H1 (cell line): ENCODE measurements at regions not wholly inside any gene's neighbourhood (a gene's known extent, or its start where the extent isn't known, plus 50 kb on each side); places are given as distances from the start of the nearest gene placed in this dataset.

ENCODE experiments used
- CTCF ChIA-PET: fragments of 300-600 bp; sonication (Branson Sonifier 250); formaldehyde crosslinking; loops from one replicate; lab custom pipeline; 2021; ENCODE audit not compliant: partially characterized antibody; lab: Charles Lee
- POLR2A ChIA-PET: fragments of 300-600 bp; sonication (Branson Sonifier 250); formaldehyde crosslinking; loops from one replicate; lab custom pipeline; 2021; ENCODE audit warnings: inconsistent platforms; ENCODE audit not compliant: partially characterized antibody; lab: Charles Lee
- DNase-seq, 2 experiments: peaks; one replicate each; pipeline versions ENCODE4 v3.0.0 to v3.0.0-alpha.2; 2010 to 2022; ENCODE audit warnings: low spot score in 2 of 2, low read depth in 1 of 2, mixed read lengths in 1 of 2
- FAIRE-seq: peaks from 2 replicates; lab custom pipeline; 2011; peaks lifted over from hg19 to GRCh38; lab: Jason Lieb, UNC
- H2AFZ ChIP-seq: 2 replicates; pipeline ENCODE4 v1.8.1; 2012; ENCODE audit warnings: low read length, inconsistent platforms
- H2AK5ac ChIP-seq: 2 replicates; pipeline ENCODE4 v1.6.1; 2013; ENCODE audit warnings: low read depth, low read length
- H2BK120ac ChIP-seq: replicated peaks from 2 replicates; pipeline ENCODE3; 2013; ENCODE audit warnings: low read depth, low read length, inconsistent platforms
- H2BK12ac ChIP-seq: 2 replicates; pipeline ENCODE4 v1.6.1; 2013; ENCODE audit warnings: low read depth, low read length
- H2BK15ac ChIP-seq: 2 replicates; pipeline ENCODE4 v1.6.1; 2013; ENCODE audit warnings: low read length
- H2BK20ac ChIP-seq: 2 replicates; pipeline ENCODE4 v1.6.1; 2013; ENCODE audit warnings: low read length
- H2BK5ac ChIP-seq: 2 replicates; pipeline ENCODE4 v1.6.1; 2013; ENCODE audit warnings: low read depth, low read length
- H3K14ac ChIP-seq: 2 replicates; pipeline ENCODE4 v1.6.1; 2013; ENCODE audit warnings: inconsistent platforms; ENCODE audit not compliant: insufficient read length
- H3K18ac ChIP-seq: 2 replicates; pipeline ENCODE4 v1.6.1; 2013; ENCODE audit warnings: low read length; ENCODE audit errors: extremely low read depth
- H3K23ac ChIP-seq: 2 replicates; pipeline ENCODE4 v1.6.1; 2013; ENCODE audit warnings: inconsistent platforms; ENCODE audit not compliant: insufficient read length
- H3K23me2 ChIP-seq: 2 replicates; pipeline ENCODE4 v1.6.1; 2013; ENCODE audit warnings: low read depth, low read length
- H3K27ac ChIP-seq: 2 replicates; pipeline ENCODE4 v1.6.1; 2011; ENCODE audit warnings: low read depth, low read length, inconsistent platforms
- H3K27me3 ChIP-seq, 4 experiments: replicated peaks in 1 of 4; 1 replicate in 1 of 4; 2 replicates in 3 of 4; pipeline versions ENCODE4 v1.6.1 to v1.8.1; 2011 to 2013; ENCODE audit warnings: low read length in 3 of 4, mild to moderate bottlenecking in 3 of 4, inconsistent platforms in 2 of 4, mixed read lengths in 2 of 4, moderate library complexity in 1 of 4; ENCODE audit not compliant: control insufficient read depth in 3 of 4, insufficient read depth in 3 of 4; ENCODE audit errors: extremely low read depth in 1 of 4
- H3K36me3 ChIP-seq, 4 experiments: 2 replicates each; pipeline versions ENCODE4 v1.6.1 to v1.8.1; 2011 to 2013; ENCODE audit warnings: mild to moderate bottlenecking in 4 of 4, low read length in 3 of 4, moderate library complexity in 2 of 4, control low read depth in 1 of 4, inconsistent platforms in 1 of 4; ENCODE audit not compliant: insufficient read depth in 4 of 4, control insufficient read depth in 2 of 4
- H3K4ac ChIP-seq: replicated peaks from 2 replicates; pipeline ENCODE3; 2013; ENCODE audit warnings: low read length, low read depth, mixed read lengths, inconsistent platforms; ENCODE audit not compliant: insufficient read length
- H3K4me1 ChIP-seq, 4 experiments: replicated peaks in 1 of 4; 1 replicate in 1 of 4; 2 replicates in 3 of 4; pipeline versions ENCODE4 v1.6.1 to v1.8.1; 2011 to 2013; ENCODE audit warnings: low read length in 3 of 4, inconsistent platforms in 2 of 4, mixed read lengths in 1 of 4; ENCODE audit not compliant: insufficient read depth in 4 of 4, control insufficient read depth in 3 of 4
- H3K4me2 ChIP-seq, 2 experiments: 2 replicates each; pipeline versions ENCODE4 v1.6.1 to v1.8.1; 2011 to 2013; ENCODE audit warnings: low read depth in 2 of 2, low read length in 2 of 2, control low read depth in 1 of 2, inconsistent platforms in 1 of 2, mild to moderate bottlenecking in 1 of 2; ENCODE audit not compliant: insufficient read depth in 1 of 2
- H3K4me3 ChIP-seq, 4 experiments: fragments of 200-600, 300-600 bp in 1 of 4; sonication (generic), shearing (Covaris generic), sonication (Bioruptor Twin) in 1 of 4; 2 replicates each; pipeline versions ENCODE4 v1.5.1 to v1.8.1; 2011 to 2016; ENCODE audit warnings: low read length in 4 of 4, low read depth in 3 of 4, control low read depth in 2 of 4, inconsistent platforms in 2 of 4, mild to moderate bottlenecking in 2 of 4, mixed read lengths in 1 of 4, moderate library complexity in 1 of 4; ENCODE audit not compliant: insufficient read depth in 2 of 4; ENCODE audit errors: extremely low read depth in 1 of 4
- H3K56ac ChIP-seq: replicated peaks from 2 replicates; pipeline ENCODE3; 2013; ENCODE audit warnings: low read depth, mild to moderate bottlenecking, mixed read lengths, low read length, inconsistent platforms; ENCODE audit not compliant: insufficient read length
- H3K79me1 ChIP-seq: 2 replicates; pipeline ENCODE4 v1.6.1; 2013; ENCODE audit warnings: low read depth, low read length, control low read depth
- H3K79me2 ChIP-seq, 2 experiments: 2 replicates each; pipeline versions ENCODE4 v1.6.1 to v1.8.1; 2012 to 2013; ENCODE audit warnings: low read length in 2 of 2, mild to moderate bottlenecking in 2 of 2, inconsistent platforms in 1 of 2; ENCODE audit not compliant: insufficient read depth in 2 of 2, control insufficient read depth in 1 of 2
- H3K9ac ChIP-seq, 4 experiments: replicated peaks in 1 of 4; 1 replicate in 1 of 4; 2 replicates in 3 of 4; pipeline versions ENCODE4 v1.6.1 to v1.8.1; 2011 to 2013; ENCODE audit warnings: low read depth in 3 of 4, low read length in 3 of 4, control low read depth in 2 of 4, mild to moderate bottlenecking in 2 of 4, moderate library complexity in 2 of 4, inconsistent platforms in 1 of 4; ENCODE audit errors: extremely low read depth in 1 of 4
- H3K9me3 ChIP-seq, 2 experiments: 2 replicates each; pipeline versions ENCODE4 v1.6.1 to v1.8.1; 2012 to 2013; ENCODE audit warnings: mild to moderate bottlenecking in 2 of 2, moderate library complexity in 2 of 2, control low read depth in 1 of 2, inconsistent platforms in 1 of 2, low read depth in 1 of 2, low read length in 1 of 2, mixed read lengths in 1 of 2; ENCODE audit not compliant: insufficient read depth in 2 of 2
- H4K20me1 ChIP-seq, 2 experiments: replicated peaks in 1 of 2; 2 replicates each; pipeline versions ENCODE3 to v1.8.1; 2011 to 2013; ENCODE audit warnings: inconsistent platforms in 2 of 2, low read length in 2 of 2, mild to moderate bottlenecking in 1 of 2; ENCODE audit not compliant: insufficient read depth in 2 of 2, control insufficient read depth in 1 of 2
- H4K5ac ChIP-seq: 2 replicates; pipeline ENCODE4 v1.6.1; 2013; ENCODE audit warnings: low read length, low read depth, mixed read lengths, inconsistent platforms; ENCODE audit not compliant: insufficient read length
- H4K8ac ChIP-seq: 2 replicates; pipeline ENCODE4 v1.8.0; 2013; ENCODE audit warnings: mild to moderate bottlenecking, moderate library complexity, low read length, inconsistent platforms; ENCODE audit not compliant: insufficient read depth; ENCODE audit errors: extremely low read depth
- H4K91ac ChIP-seq: replicated peaks from 2 replicates; pipeline ENCODE3; 2013; ENCODE audit warnings: low read length, mixed read lengths, inconsistent platforms; ENCODE audit not compliant: insufficient read length
- CBX5 ChIP-seq: fragments of 300-800, 300-1000 bp; sonication (generic); IDR thresholded peaks from 2 replicates; pipeline ENCODE4 v1.7.1; 2016; ENCODE audit warnings: antibody characterized with exemption, low read length, low read depth
- CTBP2 ChIP-seq: IDR thresholded peaks from 2 replicates; pipeline ENCODE4 v1.7.0; 2011; ENCODE audit warnings: borderline replicate concordance, mild to moderate bottlenecking, moderate library complexity, mixed read lengths, low read length; ENCODE audit not compliant: insufficient read depth, insufficient read length
- EP300 ChIP-seq, 2 experiments: IDR thresholded peaks; 1 replicate in 1 of 2; 2 replicates in 1 of 2; pipeline ENCODE4 v1.6.1; 2011 to 2012; ENCODE audit warnings: low read depth in 2 of 2, low read length in 2 of 2, mild to moderate bottlenecking in 2 of 2, borderline replicate concordance in 1 of 2, inconsistent platforms in 1 of 2, moderate library complexity in 1 of 2
- FOSL1 ChIP-seq: IDR thresholded peaks from 2 replicates; pipeline ENCODE4 v1.6.1; 2011; ENCODE audit warnings: mild to moderate bottlenecking, low read depth, low read length, moderate library complexity; ENCODE audit not compliant: insufficient read depth
- HDAC6 ChIP-seq: IDR thresholded peaks from one replicate; pipeline ENCODE4 v1.7.1; 2012; ENCODE audit warnings: low read depth, mild to moderate bottlenecking, inconsistent platforms, low read length, moderate library complexity
- JUND ChIP-seq: IDR thresholded peaks from 2 replicates; pipeline ENCODE4 v1.6.1; 2011; ENCODE audit warnings: mild to moderate bottlenecking, improper control_type of control experiment, low read length
- KDM1A ChIP-seq: fragments of 200-600, 300-600 bp; sonication (generic); IDR thresholded peaks from 2 replicates; pipeline ENCODE4 v1.7.1; 2016; ENCODE audit warnings: mild to moderate bottlenecking, low read length, borderline replicate concordance
- KDM4A ChIP-seq: IDR thresholded peaks from one replicate; pipeline ENCODE4 v1.7.1; 2012; ENCODE audit warnings: low read depth, mild to moderate bottlenecking, moderate library complexity, low read length, inconsistent platforms; ENCODE audit not compliant: severe bottlenecking
- RAD21 ChIP-seq, 2 experiments: IDR thresholded peaks in 1 of 2; conservative IDR thresholded peaks in 1 of 2; 2 replicates each; pipeline ENCODE4 v1.6.1; 2011; ENCODE audit warnings: low read depth in 2 of 2, low read length in 2 of 2, improper control_type of control experiment in 1 of 2, inconsistent platforms in 1 of 2, mild to moderate bottlenecking in 1 of 2, moderate library complexity in 1 of 2
- RBBP5 ChIP-seq: IDR thresholded peaks from 2 replicates; pipeline ENCODE4 v1.7.1; 2012; ENCODE audit warnings: low read depth, mild to moderate bottlenecking, inconsistent platforms, low read length, moderate library complexity, borderline replicate concordance
- RNF2 ChIP-seq: fragments of 200-900, 300-1000 bp; sonication (generic); IDR thresholded peaks from 2 replicates; pipeline ENCODE4 v1.7.1; 2016; ENCODE audit warnings: borderline replicate concordance, low read depth, mild to moderate bottlenecking, antibody characterized with exemption, low read length; ENCODE audit not compliant: poor library complexity, severe bottlenecking; ENCODE audit errors: missing control alignments
- TBP ChIP-seq: IDR thresholded peaks from 2 replicates; pipeline ENCODE4 v1.6.1; 2011; ENCODE audit warnings: low read depth, low read length, improper control_type of control experiment
- WGBS, 2 experiments: shearing (Covaris generic) in 1 of 2; methylation state at CpG; one replicate each; pipeline versions ENCODE4 v1.1.6 to v1.1.7; 2013 to 2015; ENCODE audit warnings: low lambda C conversion rate in 2 of 2, mixed read lengths in 2 of 2, inconsistent platforms in 1 of 2, low coverage in 1 of 2, missing lambda C conversion rate in 1 of 2; ENCODE audit not compliant: insufficient replicate concordance in 2 of 2, insufficient coverage in 1 of 2, insufficient read length in 1 of 2; ENCODE audit errors: extremely low coverage in 1 of 2, missing lambda C conversion rate in 1 of 2; 5-methylcytosine and 5-hydroxymethylcytosine counted together
- TF ChIP-seq, protein P1 (sequence below): IDR thresholded peaks from 2 replicates; pipeline ENCODE4 v1.6.1; 2011; ENCODE audit warnings: low read depth, mild to moderate bottlenecking, low read length; ENCODE audit not compliant: insufficient read depth

DNA sequence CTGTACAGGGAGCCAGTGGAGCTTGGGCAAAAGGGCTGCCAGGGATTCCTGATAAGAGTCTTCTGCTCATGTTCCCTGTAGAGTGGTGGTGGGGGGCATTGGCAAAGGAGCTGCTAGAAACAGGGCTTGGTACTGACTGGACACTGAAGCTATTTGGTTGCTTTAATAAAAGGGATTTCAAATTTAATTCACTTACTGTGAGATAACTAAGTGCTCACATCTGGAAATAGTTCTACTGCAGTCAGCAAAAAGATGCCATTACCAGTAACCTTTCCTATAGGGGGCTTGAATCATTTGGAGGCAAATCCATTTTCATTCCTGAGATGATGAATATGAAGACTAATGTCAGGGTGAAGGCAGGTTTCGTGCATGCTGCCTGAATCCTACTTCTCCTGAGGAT, 94.3 kb upstream of the DOCK10 start:
- WGBS, 2 experiments: 94% methylated on average over 1 of the region's 1 CpG; no CpG with 5 or more reads in 1 of the 2 experiments
- H3K4ac ChIP-seq: no peak overlapping the region
- H3K27me3 ChIP-seq: no peaks in the 10 kb centered on the region
- H2BK15ac ChIP-seq: no peak overlapping the region
- no peak overlapping the region for H3K23ac ChIP-seq
- POLR2A ChIA-PET: no interaction called here
- no peaks in the 10 kb centered on the region for H3K36me3 ChIP-seq
- no peak overlapping the region for H3K14ac ChIP-seq
- H2AK5ac ChIP-seq: no peak overlapping the region
- H3K9me3 ChIP-seq: no peaks in the 10 kb centered on the region
- H2BK20ac ChIP-seq: no peak overlapping the region
- H2BK12ac ChIP-seq: no peak overlapping the region
- H3K79me2 ChIP-seq: no peaks in the 10 kb centered on the region
- no peak overlapping the region for H3K18ac ChIP-seq
- no peak overlapping the region for H3K4me3 ChIP-seq
- no peak overlapping the region for H4K91ac ChIP-seq
- H3K4me1 ChIP-seq: no peaks in the 10 kb centered on the region
- no peak overlapping the region for H3K27ac ChIP-seq
- no peak for DNase-seq
- no peak overlapping the region for H2BK120ac ChIP-seq
- H3K23me2 ChIP-seq: no peaks in the 10 kb centered on the region
- H2AFZ ChIP-seq: no peak overlapping the region
- no peaks in the 10 kb centered on the region for H4K20me1 ChIP-seq
- CTCF ChIA-PET: interaction anchor here (0.6 to 1.4 kb wide), 3 partner anchors 12 to 400 kb away, joined by 3 to 5 read pairs (median 3); no protein-coding TSS in a partner anchor
- FAIRE-seq: no peak
- no peak overlapping the region for H4K8ac ChIP-seq
- H4K5ac ChIP-seq: no peak overlapping the region
- H3K9ac ChIP-seq: no peak overlapping the region
- H2BK5ac ChIP-seq: no peak overlapping the region
- H3K56ac ChIP-seq: no peak overlapping the region
- no peaks in the 10 kb centered on the region for H3K79me1 ChIP-seq
- H3K4me2 ChIP-seq: no peak overlapping the region
- TF ChIP-seq FOSL1: no peak
- TF ChIP-seq CBX5: no peak
- TF ChIP-seq, protein P1, sequence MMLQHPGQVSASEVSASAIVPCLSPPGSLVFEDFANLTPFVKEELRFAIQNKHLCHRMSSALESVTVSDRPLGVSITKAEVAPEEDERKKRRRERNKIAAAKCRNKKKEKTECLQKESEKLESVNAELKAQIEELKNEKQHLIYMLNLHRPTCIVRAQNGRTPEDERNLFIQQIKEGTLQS: no peak
- TF ChIP-seq RAD21 (IDR thresholded peaks at IDR 0.05 in 1 of 2, conservative IDR thresholded peaks at IDR 0.05 in 1 of 2; ENCODE audit: low read depth in 2 of 2, low read length in 2 of 2): no peak
- no peak for TF ChIP-seq RBBP5
- TF ChIP-seq CTBP2: no peak
- no peak for TF ChIP-seq EP300 (IDR thresholded peaks at IDR 0.05; ENCODE audit: borderline replicate concordance in 1 of 2, low read depth in 2 of 2, low read length in 2 of 2)
- no peak for TF ChIP-seq KDM4A
- TF ChIP-seq JUND: no peak
- TF ChIP-seq TBP: no peak
- TF ChIP-seq HDAC6: no peak
- TF ChIP-seq KDM1A: no peak
- TF ChIP-seq RNF2: no peak
